GM21367 (cell line): ENCODE measurements at regions not wholly inside any gene's neighbourhood (a gene's known extent, or its start where the extent isn't known, plus 50 kb on each side); places are given as distances from the start of the nearest gene placed in this dataset.

Experiments
- ATAC-seq: cut with Tn5 transposase; IDR thresholded peaks from one replicate; pipeline ENCODE4 v1.9.1; 2021; ENCODE audit not compliant: unreplicated experiment

DNA sequence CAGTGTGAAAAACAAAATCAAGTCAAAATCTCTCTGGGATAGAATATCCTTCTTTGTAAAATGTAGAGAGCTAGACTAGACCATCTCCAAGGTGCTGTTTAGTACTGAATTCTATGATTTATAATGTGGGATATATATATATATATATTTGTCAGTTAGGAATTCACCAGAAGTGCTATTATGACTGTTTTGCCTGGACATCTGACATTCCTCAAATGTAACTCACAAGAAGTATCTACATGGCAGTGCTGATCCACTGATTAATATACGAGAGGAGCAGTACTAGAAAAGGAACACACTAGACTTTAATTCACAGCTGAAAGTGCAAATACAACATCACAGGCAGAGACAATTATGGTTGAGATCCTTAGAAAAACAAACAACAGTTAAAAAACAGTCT is 208.9 kb downstream of the GBA3 start:
- ATAC-seq, result no peak

- ATAC-seq, result no peak
Measured at GRCh38 chr4:22900876-22901275, 208.1 kb downstream of the GBA3 start.

GRCh38 chr4:22897520-22898108 is 204.9 kb downstream of the GBA3 start:
- ATAC-seq, result no peak

DNA sequence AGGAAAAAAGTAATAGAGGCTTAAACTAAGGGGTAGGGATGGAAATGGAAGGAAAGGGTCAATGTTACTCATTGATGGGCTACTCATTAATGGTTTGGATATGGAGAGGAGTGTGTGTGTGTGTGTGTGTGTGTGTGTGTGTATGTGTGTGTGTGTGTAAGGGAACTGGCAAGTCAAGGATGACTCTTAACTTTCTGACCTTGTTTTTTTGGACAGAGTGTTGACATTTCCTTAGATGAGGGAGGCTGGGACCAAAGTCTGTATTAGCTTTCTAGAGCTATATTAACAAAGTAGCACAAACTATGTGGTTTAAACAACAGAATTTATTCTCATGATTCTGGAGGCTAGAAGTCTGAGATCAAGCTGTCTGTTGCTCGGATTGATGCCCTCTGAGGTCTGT is 202.7 kb downstream of the GBA3 start:
- ATAC-seq, result no peak

DNA sequence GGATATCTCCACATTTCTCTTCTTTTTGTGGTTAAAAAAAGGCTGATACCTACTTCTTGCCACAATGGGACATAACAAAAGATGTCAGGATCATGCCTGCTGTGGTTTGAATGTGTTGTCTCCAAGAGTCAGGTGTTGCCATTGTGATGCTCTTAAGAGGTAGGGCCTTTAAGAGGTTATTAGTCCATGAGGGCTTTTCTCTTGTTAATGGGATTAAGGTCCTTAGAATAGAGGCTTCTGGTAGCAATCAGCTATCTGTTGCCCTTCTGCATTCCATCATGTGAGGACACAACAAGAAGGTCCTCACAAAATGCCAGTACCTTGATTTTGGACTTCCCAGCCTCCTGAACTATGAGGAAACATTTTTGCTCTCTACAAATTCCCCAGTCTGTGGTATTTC is 191.4 kb downstream of the GBA3 start:
- no peak for ATAC-seq

DNA sequence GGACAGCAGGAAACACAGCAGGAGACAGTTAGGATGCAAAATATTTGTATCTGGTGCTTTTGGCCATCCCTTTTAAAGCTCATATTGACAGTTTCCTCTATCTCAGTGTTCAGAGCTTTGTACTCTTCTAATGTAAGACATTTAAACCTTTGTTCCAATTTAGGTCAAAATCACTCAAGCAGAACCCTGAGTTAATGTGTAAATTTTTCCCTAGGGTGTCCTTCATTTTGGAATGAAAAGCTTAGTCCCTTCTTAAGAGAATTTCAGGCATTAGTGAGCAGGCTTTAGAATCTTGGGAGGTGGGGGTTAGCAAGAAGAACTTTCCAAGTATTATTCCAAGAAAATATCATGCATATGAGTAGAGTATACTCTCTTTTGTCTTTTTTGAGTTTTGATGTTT is 188.7 kb downstream of the GBA3 start:
- no peak for ATAC-seq

GRCh38 chr4:22877486-22878052 is 184.8 kb downstream of the GBA3 start:
- ATAC-seq, result no peak

- ATAC-seq, result no peak
Measured at GRCh38 chr4:22876270-22876669, 183.5 kb downstream of the GBA3 start.

DNA sequence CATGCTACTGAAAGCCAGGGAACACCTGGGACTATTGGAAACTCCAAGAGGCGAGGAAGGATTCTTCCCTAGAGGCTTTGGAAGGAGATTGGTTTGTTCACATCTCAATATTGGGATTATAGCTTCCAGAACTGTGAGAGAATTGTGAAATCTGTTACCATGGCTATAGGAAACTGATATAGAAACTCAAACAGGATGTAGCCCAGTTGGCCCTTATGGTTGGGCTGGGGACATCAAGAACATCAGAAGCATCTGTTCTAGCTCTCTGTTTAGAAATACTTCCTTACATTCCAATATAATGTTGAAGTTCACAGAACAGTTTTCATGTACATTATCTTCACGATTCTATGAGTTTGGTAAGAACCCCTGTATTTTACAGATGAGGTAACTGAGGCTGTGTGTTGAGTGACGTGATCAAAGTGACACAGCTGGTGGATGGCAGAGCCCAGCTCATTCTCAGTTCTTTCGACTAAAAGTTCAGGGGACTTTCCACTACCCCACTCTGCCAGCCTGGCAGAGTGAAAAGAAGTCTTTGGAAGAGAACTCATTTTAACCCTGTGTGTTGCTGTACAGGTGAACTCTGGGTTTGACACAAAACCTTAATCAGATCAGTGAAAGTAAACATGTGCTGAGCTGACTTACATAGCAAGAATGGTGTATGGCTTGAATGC is 183.0 kb downstream of the GBA3 start:
- ATAC-seq, result no peak

DNA sequence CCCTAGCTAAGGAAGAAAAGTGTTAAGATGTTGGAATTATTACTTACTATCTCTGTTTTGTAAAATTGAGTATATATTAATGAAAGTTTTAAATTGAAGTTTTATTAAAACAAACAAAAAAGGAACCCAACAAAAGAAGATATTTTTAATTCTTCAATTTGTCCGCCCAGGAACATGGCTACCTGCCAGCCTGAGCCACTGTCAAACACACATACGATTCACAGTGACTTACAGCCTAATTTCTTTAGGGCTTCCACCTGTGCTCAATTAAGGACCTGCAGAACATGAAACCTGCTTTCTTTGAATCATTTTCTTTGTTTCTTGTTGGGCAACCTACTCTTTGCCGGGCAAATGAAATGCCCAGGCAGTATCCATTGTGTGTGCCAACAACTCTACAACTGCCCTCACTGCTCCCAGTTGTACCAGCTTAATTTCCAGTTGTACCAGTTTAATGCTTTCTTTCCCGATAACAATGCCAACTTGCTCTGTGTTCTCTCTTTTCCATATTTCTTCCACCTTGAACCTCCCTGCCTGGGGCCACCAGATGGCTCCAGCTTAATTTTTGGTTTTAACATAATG is 181.7 kb downstream of the GBA3 start:
- no peak for ATAC-seq

GRCh38 chr4:22873899-22874298 is 181.2 kb downstream of the GBA3 start:
- no peak for ATAC-seq

GRCh38 chr4:22870847-22871449 is 178.2 kb downstream of the GBA3 start:
- no peak for ATAC-seq

- ATAC-seq, result no peak
Measured at GRCh38 chr4:22869235-22869634, 176.5 kb downstream of the GBA3 start.
